Ishikawa (cell line): ENCODE measurements at regions not wholly inside any gene's neighbourhood (a gene's known extent, or its start where the extent isn't known, plus 50 kb on each side); places are given as distances from the start of the nearest gene placed in this dataset.

Experiments used
- MAX ChIP-seq: IDR thresholded peaks from 2 replicates; pipeline ENCODE4 v1.6.1; 2012
- TAF1 ChIP-seq: IDR thresholded peaks from 2 replicates; pipeline ENCODE4 v1.6.1; 2012; ENCODE audit warnings: low read depth, mild to moderate bottlenecking
- TCF12 ChIP-seq: IDR thresholded peaks from 2 replicates; pipeline ENCODE4 v1.6.1; 2012; ENCODE audit warnings: low read depth
- ZBTB7A ChIP-seq: IDR thresholded peaks from 2 replicates; pipeline ENCODE4 v1.6.1; 2012; ENCODE audit warnings: low read depth

GRCh38 chr3:189013224-189013888 lies 158.4 kb upstream of the TPRG1 start:
- TF ChIP-seq MAX: no peak
- TF ChIP-seq TCF12: no peak
- no peak for TF ChIP-seq TAF1
- TF ChIP-seq ZBTB7A: no peak
